Kidney tubule cell (primary cell): ENCODE measurements at regions not wholly inside any gene's neighbourhood (a gene's known extent, or its start where the extent isn't known, plus 50 kb on each side); places are given as distances from the start of the nearest gene placed in this dataset.

Experiments
- DNase-seq: peaks from one replicate; pipeline ENCODE4 v3.0.0-alpha.2; 2018; ENCODE audit warnings: low spot score

GRCh38 chr20:1712634-1713624, 55.4 kb upstream of the SIRPG start:
- DNase-seq, result no peak

- no peak for DNase-seq
These were observed 54.4 kb upstream of the SIRPG start for GRCh38 chr20:1711826-1712601.

GRCh38 chr20:1711266-1711665, 53.7 kb upstream of the SIRPG start:
- DNase-seq, result no peak

GRCh38 chr20:1710484-1710883, 52.9 kb upstream of the SIRPG start:
- DNase-seq, result no peak

- no peak for DNase-seq
These were observed 50.2 kb upstream of the SIRPG start for GRCh38 chr20:1707588-1708449.
